Right lobe of liver (tissue), 4 donors: ENCODE measurements at regions not wholly inside any gene's neighbourhood (a gene's known extent, or its start where the extent isn't known, plus 50 kb on each side); places are given as distances from the start of the nearest gene placed in this dataset.

ENCODE experiments used
- CTCF ChIP-seq, 4 donors: fragments of 200-600 bp in 3 of 4; fragments of 450-650 bp in 1 of 4; IDR thresholded peaks; one replicate each; pipeline versions ENCODE4 v1.5.1 to v1.8.0; 2016 to 2022; ENCODE audit warnings: antibody characterized with exemption in 4 of 4, mild to moderate bottlenecking in 2 of 4
- POLR2A ChIP-seq: fragments of 450-650 bp; IDR thresholded peaks from one replicate; pipeline ENCODE4 v1.6.1; 2017; ENCODE audit warnings: antibody characterized with exemption, mild to moderate bottlenecking
- donor health status: DM: no; HTN: no; CAD: no.
- donor health status: DM: no; HTN: no; CAD: no.
- donor health status: DM: no; HTN: yes; CAD: no.

DNA sequence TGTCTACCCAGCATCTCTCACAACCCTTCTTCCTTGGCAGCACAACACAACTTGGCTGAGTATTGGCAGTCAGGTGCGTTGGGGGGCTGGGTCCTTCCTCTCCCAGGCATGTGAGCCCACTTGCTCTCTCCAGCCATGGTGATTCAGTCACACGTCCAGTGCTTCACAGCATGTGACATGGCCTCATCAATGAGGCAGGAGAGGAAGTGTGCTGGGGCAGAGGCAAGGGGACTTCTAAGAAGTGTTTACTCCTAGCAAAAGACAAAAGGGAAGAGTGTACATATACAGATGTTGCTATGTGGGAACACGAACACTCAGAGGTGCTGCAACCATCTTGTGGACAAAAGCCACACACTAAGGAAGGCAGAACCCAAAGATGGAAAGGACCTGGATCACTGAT is 380.8 kb downstream of the FBXW7 start:
- TF ChIP-seq CTCF (IDR thresholded peaks at IDR 0.05) (no peak), POLR2A (no peak)
